NCI-H146 (cell line): ENCODE measurements at regions not wholly inside any gene's neighbourhood (a gene's known extent, or its start where the extent isn't known, plus 50 kb on each side); places are given as distances from the start of the nearest gene placed in this dataset.
"Not testable (repeated sequence)": the region's sequence is repeated elsewhere in the genome, so short reads cannot be mapped to it uniquely, and the experiment has no call there.

Experiments
- DNase-seq: peaks from one replicate; lab custom pipeline; 2025; lab: John Stamatoyannopoulos, UW

DNA sequence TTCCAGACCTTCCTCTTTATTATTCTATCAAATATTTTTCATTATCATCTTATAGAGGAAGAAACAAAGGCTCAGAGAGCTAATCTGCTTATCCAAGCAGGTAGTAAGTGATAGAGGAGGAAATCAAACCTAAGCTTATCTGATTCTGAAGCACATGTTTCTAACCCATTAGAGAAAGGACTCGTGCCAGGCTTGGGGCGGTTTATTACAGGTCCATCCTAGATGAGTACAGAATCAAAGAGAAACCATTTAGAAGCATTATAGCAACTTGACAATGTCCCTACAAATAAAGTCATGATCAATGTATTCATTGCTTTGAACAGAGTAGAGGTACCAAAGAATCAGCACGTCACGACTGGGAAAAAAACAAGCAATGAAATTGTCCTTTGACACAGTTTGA is 303.0 kb downstream of the CYRIA start:
- no peak for DNase-seq

DNA sequence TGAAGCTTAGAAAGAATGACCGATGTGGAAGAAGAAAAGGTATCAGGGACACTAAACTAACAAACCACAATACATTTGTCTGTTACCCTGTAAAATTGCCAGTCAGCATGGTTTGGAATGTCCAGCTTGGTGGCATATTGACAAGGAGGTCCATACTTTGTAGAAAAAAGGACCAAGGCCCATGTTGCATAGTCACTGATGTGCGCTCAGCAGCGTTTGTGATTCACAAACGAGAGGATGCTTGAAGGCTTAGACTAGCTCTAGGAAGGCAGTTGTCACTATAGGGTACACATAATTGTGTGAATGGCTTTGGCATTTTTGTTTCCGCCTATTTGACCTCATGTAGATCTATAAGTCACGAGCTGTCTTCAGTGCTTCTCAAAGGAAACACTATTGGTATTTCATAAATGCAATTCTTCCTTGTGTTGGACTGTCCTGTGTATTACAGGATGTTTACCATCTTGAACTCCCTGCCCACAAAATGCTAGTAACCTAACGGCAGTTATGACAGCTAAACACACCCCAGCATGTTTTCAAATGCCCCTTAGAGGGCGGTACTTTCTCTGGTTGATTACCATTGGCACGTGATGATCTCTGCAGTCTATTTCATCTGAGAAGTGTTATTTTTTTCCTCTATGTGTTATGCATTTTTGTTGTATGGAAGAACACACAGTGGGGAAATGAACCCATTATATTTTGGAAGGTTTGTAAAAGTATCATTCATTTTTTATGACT is 304.2 kb downstream of the CYRIA start:
- DNase-seq: no peak

DNA sequence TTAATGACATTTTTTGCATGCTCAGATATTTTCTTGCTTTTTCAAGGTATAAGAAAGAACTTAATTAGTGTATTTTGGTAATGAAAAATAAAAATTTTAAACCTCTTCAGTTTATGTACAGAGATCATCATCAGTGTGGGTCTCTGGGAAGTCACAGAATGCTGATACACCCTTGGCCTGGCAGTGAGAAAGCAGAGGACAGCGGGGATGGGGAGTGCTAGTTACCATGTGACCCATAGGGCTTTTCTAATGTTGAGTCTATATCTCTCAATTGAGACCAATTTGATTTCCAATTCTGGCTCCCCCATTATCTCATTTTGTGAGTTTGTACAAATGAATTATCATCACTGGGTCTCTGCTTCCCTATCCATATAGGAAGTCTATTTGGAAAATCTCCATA is 305.7 kb downstream of the CYRIA start:
- DNase-seq: no peak

GRCh38 chr2:16357188-16357587 is 308.4 kb downstream of the CYRIA start:
- no peak for DNase-seq

- DNase-seq: no peak
These were observed 314.1 kb downstream of the CYRIA start for GRCh38 chr2:16351541-16351940.

GRCh38 chr2:16351137-16351536 is 314.5 kb downstream of the CYRIA start:
- DNase-seq: no peak

- DNase-seq: no peak
These were observed 315.4 kb downstream of the CYRIA start for GRCh38 chr2:16350211-16350610.

GRCh38 chr2:16349811-16350210 is 315.8 kb downstream of the CYRIA start:
- DNase-seq: no peak

- no peak for DNase-seq
These were observed 316.7 kb downstream of the CYRIA start for GRCh38 chr2:16348821-16349515.

DNA sequence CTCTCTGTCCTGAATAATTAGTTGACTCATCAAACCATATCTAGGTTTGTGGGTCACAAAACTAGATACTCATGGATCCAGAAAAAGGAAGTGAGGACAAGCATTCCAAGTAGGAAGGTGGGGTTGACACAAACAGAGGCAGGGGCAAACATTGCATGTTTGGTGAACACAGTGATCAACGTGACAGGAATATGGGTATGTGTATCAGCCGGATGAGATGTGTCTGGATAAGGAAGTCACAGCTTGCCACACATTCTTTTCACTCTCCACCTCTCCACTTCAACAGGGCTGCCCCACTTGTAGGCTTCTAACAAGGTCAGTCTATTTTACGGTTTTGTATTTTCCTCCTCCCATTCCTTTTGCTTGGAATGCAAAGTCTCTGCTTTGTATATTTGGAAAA is 319.0 kb downstream of the CYRIA start:
- DNase-seq: no peak

GRCh38 chr2:16345231-16345630 is 320.4 kb downstream of the CYRIA start:
- not testable (repeated sequence) for DNase-seq

DNA sequence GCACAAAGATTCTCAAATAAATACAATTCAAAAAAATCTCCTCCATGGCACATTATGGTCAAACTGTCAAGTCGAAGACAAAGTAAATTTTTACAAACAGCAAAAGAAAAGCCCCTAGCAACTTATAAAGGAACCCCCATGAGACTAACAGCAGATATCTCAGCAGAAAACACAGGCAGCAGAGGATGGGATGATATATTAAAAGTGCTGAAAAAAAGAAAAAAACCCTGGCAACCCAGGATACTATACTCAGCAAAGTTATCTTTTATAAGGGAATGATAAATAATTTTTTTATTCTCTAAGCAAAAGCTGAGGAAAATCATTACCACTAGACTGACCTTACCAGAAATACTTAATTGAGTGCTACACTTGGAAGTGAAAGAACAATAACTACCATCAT is 326.4 kb downstream of the CYRIA start:
- no peak for DNase-seq

DNA sequence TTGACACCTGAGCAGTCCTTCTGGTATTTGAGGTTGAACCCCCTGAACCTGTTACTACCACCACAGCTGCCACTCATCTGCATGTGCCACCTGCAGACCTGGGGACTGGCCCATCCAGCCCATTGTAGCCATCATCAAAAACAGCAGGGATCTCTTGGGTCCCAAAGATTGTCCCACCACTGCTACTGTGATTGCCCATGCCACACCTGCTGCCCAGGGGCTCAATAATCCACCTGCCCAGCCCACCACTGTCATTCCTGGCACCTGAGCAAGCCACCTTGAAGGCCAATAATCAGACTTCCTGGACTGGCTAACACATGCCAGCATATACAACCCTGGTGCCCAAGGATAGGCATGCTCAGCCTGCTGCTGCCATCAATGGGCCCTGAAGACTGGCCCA is 327.6 kb downstream of the CYRIA start:
- DNase-seq: no peak

GRCh38 chr2:16336916-16337315 is 328.7 kb downstream of the CYRIA start:
- DNase-seq: no peak

GRCh38 chr2:16336491-16336890 is 329.1 kb downstream of the CYRIA start:
- no peak for DNase-seq

- no peak for DNase-seq
These were observed 329.7 kb downstream of the CYRIA start for GRCh38 chr2:16335947-16336346.

GRCh38 chr2:16335604-16335930 is 330.1 kb downstream of the CYRIA start:
- DNase-seq: no peak

DNA sequence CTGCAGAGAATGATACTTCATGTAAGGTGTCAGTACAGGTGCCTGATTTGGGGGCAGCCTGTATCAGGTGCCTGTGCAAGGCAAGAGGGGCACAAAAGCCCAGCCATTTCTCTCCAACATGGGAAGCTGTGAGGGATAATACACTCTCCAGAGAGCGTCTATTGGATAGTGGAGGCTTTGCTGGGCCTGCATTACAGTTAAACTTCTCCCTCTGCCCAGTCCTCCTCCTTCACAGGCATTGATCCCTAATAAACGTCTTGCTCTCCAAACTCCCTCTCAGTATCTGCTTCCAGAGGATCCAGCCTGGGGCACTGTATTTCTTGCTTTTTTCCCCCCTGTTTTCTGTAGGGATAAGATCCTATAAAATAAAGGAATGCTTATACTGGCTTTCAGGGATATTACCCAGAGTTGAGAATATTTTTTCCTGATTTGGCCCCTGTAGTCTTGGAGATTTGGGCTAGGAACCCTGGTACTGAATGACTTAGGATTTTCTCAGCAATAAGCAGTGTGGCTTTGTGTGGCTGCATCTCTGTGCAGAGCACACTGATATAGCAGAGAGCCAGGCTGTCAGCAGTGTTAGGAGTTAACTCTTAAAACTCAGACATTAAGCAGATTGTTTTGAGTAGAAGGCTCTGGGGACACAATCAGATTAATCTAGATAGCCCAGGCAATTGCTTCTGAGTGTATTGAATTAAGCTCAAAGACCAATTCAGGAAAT is 330.6 kb downstream of the CYRIA start:
- DNase-seq: no peak

DNA sequence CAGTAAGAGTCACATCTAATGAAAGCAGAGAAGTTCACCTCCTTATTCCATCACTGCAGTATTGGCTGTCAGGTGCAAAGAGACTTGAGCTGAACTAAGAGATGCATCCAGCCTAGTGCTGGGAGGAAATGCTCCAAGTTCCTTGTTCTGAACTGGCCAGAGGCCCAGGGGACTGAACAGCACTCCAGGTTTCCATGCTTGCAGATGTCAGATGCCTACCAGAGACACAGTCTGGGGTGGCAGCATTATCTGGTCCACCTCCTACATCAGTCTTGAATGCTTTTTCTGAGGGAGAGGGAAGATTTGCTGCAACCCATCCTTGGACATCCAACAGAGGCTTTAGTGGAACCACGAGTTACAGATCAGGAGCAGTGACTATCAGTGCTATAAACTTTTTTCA is 331.3 kb downstream of the CYRIA start:
- no peak for DNase-seq

GRCh38 chr2:16333681-16334080 is 332.0 kb downstream of the CYRIA start:
- DNase-seq: no peak

DNA sequence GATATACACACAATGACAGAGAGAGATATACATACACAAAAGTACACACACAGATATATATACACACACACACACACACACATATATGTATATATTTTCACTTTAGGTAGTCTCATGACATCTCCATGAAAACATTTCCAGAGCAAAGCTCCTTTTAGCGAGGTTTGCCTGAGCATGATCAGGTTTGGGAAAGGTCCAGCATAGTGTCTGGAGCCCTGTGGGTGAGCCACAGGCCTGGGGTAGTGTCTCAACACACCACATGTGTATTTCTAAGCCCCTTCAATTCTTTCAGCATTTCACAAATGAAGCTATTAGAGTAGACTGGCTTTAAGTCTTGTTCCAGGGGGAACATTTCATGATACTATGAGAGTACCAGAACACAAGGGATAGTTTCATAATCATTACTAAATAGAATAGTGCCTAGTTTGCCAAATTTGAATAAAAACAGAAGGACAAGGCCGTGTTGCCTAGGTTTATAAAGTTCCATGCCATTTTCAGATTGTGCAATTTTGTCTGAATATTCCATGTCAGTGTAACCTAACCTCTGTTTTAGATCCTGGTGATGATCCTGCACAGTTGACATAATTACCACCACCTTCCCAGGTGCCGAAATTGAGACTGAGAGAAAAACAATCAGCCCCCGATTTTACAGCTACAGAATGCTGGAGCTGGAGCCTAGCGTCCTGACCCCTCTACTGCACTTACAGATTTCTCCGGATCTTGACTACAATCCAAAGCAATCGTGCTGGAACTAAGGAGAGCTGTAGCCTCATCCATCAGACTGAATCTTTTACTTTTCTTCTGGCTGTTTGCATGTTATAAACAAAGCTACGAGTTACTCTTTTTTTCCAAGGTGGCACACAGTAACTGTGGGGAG is 332.7 kb downstream of the CYRIA start:
- DNase-seq: no peak

- no peak for DNase-seq
These were observed 333.9 kb downstream of the CYRIA start for GRCh38 chr2:16331772-16332171.
